ENCODE measurements at regions not wholly inside any gene's neighbourhood (a gene's known extent, or its start where the extent isn't known, plus 50 kb on each side); places are given as distances from the start of the nearest gene placed in this dataset.

- no peak for DNase-seq
These were observed 131.5 kb upstream of the LGALSL start for GRCh38 chr2:64322433-64322832.

GRCh38 chr2:64323197-64323596 lies 130.8 kb upstream of the LGALSL start:
- DNase-seq, result no peak

GRCh38 chr2:64324746-64325410 lies 129.1 kb upstream of the LGALSL start:
- no peak for DNase-seq

GRCh38 chr2:64325477-64325851 lies 128.5 kb upstream of the LGALSL start:
- no peak for DNase-seq

- peak in 1 of 2 experiments; percentile 62 for DNase-seq
These were observed 127.9 kb upstream of the LGALSL start for GRCh38 chr2:64325852-64326577.

GRCh38 chr2:64326578-64327050 lies 127.3 kb upstream of the LGALSL start:
- no peak for DNase-seq

GRCh38 chr2:64327129-64327509 lies 126.8 kb upstream of the LGALSL start:
- no peak for DNase-seq

GRCh38 chr2:64327510-64328414 lies 126.2 kb upstream of the LGALSL start:
- peak; percentile 39 to 52 for DNase-seq

GRCh38 chr2:64328415-64328722 lies 125.6 kb upstream of the LGALSL start:
- no peak for DNase-seq

GRCh38 chr2:64328756-64329155 lies 125.2 kb upstream of the LGALSL start:
- DNase-seq, result no peak

GRCh38 chr2:64329848-64330247 lies 124.1 kb upstream of the LGALSL start:
- no peak for DNase-seq

GRCh38 chr2:64330281-64331113 lies 123.5 kb upstream of the LGALSL start:
- DNase-seq, result peak; percentile 65 to 71

- DNase-seq, result no peak
These were observed 122.8 kb upstream of the LGALSL start for GRCh38 chr2:64331114-64331645.

- no peak for DNase-seq
These were observed 121.9 kb upstream of the LGALSL start for GRCh38 chr2:64331849-64332699.

GRCh38 chr2:64336171-64336570 lies 117.8 kb upstream of the LGALSL start:
- DNase-seq, result no peak

GRCh38 chr2:64337314-64337713 lies 116.6 kb upstream of the LGALSL start:
- no peak for DNase-seq

- DNase-seq, result no peak
These were observed 115.9 kb upstream of the LGALSL start for GRCh38 chr2:64338108-64338507.

GRCh38 chr2:64338910-64339500 lies 115.0 kb upstream of the LGALSL start:
- DNase-seq, result no peak

- DNase-seq, result no peak
These were observed 112.5 kb upstream of the LGALSL start for GRCh38 chr2:64341461-64341860.

- no peak for DNase-seq
These were observed 111.5 kb upstream of the LGALSL start for GRCh38 chr2:64342195-64343099.

Data from stimulated activated CD4-positive, alpha-beta T cell treated with anti-CD3 and anti-CD28 coated beads, Interleukin-4, amount 100 ng/mL, for 4 hours (primary cell).